HL-60 (cell line): ENCODE measurements at regions not wholly inside any gene's neighbourhood (a gene's known extent, or its start where the extent isn't known, plus 50 kb on each side); places are given as distances from the start of the nearest gene placed in this dataset.

Experiments
- DNase-seq, 2 experiments: peaks; one replicate each; pipeline ENCODE4 v3.0.0-alpha.2; 2010 to 2020; ENCODE audit warnings: low read depth in 1 of 2, low spot score in 1 of 2
- H3K27ac ChIP-seq: fragments of 250-450 bp; sonication (Bioruptor Pico); replicated peaks from 2 replicates; pipeline ENCODE4 v1.5.1; 2020; ENCODE audit warnings: mild to moderate bottlenecking, moderate library complexity
- H3K27me3 ChIP-seq: fragments of 250-450 bp; sonication (Bioruptor Pico); 2 replicates; pipeline ENCODE4 v1.5.1; 2021; ENCODE audit warnings: mild to moderate bottlenecking, moderate library complexity; ENCODE audit not compliant: insufficient read depth, poor library complexity, severe bottlenecking
- H3K4me3 ChIP-seq: replicated peaks from 2 replicates; pipeline ENCODE4 v1.5.1; 2011; ENCODE audit warnings: mild to moderate bottlenecking, control low read depth, low read length; ENCODE audit not compliant: insufficient read depth
- GABPA ChIP-seq: IDR thresholded peaks from 2 replicates; pipeline ENCODE4 v1.6.1; 2012; ENCODE audit warnings: low read depth
- POLR2AphosphoS5 ChIP-seq: IDR thresholded peaks from 2 replicates; pipeline ENCODE4 v1.6.1; 2012; ENCODE audit warnings: low read depth
- SPI1 ChIP-seq: IDR thresholded peaks from 2 replicates; pipeline ENCODE4 v1.6.1; 2012; ENCODE audit warnings: low read depth, mild to moderate bottlenecking, borderline replicate concordance
- TF ChIP-seq, protein P1 (sequence below): IDR thresholded peaks from 2 replicates; pipeline ENCODE4 v1.6.1; 2012; ENCODE audit warnings: low read depth; ENCODE audit not compliant: insufficient replicate concordance
- TF ChIP-seq, protein P2 (sequence below): IDR thresholded peaks from one replicate; pipeline ENCODE4 v1.5.1; 2011; ENCODE audit warnings: low read length, control low read depth, inconsistent platforms; ENCODE audit not compliant: insufficient read depth

DNA sequence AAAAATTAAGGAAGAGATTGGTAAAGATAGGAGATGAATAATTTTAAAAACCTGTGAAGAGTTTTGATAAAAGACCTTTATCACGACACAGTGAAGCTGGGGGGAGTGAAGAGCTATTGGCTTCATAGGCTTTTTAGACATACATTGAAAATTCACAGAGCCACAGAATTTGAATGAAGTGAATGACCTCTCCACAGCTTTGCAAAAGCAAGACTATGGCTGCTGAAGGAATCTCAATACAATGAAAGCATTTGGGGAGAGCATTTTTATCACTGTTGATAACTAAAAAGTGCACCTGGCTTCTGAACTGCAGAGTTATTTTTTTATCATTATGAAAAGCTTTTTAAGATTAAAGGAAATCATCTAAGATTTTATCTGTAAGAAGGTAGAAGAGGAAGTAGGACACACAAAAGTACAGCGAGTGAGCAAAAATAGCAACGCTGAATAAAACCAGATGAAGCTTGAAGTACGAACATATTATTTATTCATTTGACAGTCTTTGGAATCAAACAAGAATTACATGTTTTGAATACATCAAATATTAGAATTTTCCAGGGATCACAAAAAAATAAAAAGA is 317.5 kb downstream of the KCNC2 start:
- H3K4me3 ChIP-seq = no peak overlapping the region
- TF ChIP-seq, protein P1, sequence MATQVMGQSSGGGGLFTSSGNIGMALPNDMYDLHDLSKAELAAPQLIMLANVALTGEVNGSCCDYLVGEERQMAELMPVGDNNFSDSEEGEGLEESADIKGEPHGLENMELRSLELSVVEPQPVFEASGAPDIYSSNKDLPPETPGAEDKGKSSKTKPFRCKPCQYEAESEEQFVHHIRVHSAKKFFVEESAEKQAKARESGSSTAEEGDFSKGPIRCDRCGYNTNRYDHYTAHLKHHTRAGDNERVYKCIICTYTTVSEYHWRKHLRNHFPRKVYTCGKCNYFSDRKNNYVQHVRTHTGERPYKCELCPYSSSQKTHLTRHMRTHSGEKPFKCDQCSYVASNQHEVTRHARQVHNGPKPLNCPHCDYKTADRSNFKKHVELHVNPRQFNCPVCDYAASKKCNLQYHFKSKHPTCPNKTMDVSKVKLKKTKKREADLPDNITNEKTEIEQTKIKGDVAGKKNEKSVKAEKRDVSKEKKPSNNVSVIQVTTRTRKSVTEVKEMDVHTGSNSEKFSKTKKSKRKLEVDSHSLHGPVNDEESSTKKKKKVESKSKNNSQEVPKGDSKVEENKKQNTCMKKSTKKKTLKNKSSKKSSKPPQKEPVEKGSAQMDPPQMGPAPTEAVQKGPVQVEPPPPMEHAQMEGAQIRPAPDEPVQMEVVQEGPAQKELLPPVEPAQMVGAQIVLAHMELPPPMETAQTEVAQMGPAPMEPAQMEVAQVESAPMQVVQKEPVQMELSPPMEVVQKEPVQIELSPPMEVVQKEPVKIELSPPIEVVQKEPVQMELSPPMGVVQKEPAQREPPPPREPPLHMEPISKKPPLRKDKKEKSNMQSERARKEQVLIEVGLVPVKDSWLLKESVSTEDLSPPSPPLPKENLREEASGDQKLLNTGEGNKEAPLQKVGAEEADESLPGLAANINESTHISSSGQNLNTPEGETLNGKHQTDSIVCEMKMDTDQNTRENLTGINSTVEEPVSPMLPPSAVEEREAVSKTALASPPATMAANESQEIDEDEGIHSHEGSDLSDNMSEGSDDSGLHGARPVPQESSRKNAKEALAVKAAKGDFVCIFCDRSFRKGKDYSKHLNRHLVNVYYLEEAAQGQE = no peak
- TF ChIP-seq POLR2AphosphoS5 = no peak
- no peak for TF ChIP-seq GABPA
- TF ChIP-seq, protein P2, sequence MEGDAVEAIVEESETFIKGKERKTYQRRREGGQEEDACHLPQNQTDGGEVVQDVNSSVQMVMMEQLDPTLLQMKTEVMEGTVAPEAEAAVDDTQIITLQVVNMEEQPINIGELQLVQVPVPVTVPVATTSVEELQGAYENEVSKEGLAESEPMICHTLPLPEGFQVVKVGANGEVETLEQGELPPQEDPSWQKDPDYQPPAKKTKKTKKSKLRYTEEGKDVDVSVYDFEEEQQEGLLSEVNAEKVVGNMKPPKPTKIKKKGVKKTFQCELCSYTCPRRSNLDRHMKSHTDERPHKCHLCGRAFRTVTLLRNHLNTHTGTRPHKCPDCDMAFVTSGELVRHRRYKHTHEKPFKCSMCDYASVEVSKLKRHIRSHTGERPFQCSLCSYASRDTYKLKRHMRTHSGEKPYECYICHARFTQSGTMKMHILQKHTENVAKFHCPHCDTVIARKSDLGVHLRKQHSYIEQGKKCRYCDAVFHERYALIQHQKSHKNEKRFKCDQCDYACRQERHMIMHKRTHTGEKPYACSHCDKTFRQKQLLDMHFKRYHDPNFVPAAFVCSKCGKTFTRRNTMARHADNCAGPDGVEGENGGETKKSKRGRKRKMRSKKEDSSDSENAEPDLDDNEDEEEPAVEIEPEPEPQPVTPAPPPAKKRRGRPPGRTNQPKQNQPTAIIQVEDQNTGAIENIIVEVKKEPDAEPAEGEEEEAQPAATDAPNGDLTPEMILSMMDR = no peak
- TF ChIP-seq SPI1 = no peak
- DNase-seq = no peak
- H3K27me3 ChIP-seq = no peaks in the 10 kb centered on the region
- no peak overlapping the region for H3K27ac ChIP-seq

DNA sequence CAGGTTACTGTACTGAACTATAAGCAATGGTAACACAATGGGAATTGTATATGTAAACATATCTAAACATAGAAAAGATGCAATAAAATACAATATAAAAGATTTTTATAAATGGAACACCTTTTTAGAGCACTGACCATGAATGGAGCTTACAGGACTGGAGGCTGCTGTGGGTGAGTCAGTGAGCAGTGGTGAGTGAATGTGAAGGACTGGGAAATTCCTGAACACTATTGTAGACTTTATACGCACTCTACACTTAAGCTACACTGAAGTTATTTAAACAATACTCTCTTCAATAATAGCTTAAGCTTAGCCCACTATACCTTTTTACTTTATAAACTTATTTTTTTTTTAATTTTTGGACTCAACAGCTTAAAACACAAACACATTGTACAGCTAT is 313.5 kb downstream of the KCNC2 start:
- no peak overlapping the region for H3K27ac ChIP-seq
- H3K4me3 ChIP-seq = no peak overlapping the region
- H3K27me3 ChIP-seq = no peaks in the 10 kb centered on the region
- TF ChIP-seq, protein P2 = no peak
- TF ChIP-seq GABPA (no peak), SPI1 (no peak)
- no peak for DNase-seq

DNA sequence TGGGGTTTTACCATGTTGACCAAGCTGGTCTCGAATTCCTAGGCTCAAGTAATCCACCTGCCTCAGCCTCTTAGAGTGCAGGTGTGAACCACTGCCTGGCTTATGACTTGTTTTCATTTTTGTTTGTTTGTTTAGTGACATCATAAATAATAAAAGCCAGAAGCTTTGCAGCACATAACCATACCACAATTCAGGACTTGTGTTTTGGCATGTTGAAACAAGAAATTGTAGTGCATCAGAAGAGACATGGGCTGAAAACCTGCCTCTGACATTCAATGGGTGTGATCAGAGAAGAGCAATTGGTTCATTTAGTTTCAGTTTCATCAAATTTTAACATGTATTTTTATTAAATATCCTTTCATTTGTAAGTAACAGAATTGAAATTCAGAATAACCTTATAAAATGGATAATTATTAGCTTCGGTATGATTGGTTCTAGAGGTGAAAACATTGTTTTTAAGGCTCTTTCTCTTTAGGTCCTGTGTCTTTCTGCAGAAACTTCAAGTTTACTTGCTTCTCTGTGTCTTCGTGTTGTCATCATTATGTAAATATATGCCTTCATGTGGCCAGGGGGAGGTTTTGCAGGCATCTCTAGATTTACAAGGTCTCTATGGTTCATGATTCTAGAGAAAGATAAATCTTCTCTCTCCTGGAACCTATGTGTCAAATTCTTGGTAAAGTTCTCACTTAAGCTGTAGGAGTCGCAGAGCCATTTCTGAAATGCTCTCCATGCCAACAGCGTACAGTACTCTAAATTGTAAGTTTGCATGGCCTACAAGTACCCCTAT is 312.0 kb downstream of the KCNC2 start:
- TF ChIP-seq, protein P1 = no peak
- TF ChIP-seq GABPA = no peak
- no peak for TF ChIP-seq POLR2AphosphoS5
- TF ChIP-seq SPI1 = no peak
- TF ChIP-seq, protein P2 = no peak
- Histone ChIP-seq H3K27ac (no peak overlapping the region), H3K4me3 (no peak overlapping the region), H3K27me3 (no peaks in the 10 kb centered on the region)
- no peak for DNase-seq
